ENCODE measurements at regions not wholly inside any gene's neighbourhood (a gene's known extent, or its start where the extent isn't known, plus 50 kb on each side); places are given as distances from the start of the nearest gene placed in this dataset.

DNA sequence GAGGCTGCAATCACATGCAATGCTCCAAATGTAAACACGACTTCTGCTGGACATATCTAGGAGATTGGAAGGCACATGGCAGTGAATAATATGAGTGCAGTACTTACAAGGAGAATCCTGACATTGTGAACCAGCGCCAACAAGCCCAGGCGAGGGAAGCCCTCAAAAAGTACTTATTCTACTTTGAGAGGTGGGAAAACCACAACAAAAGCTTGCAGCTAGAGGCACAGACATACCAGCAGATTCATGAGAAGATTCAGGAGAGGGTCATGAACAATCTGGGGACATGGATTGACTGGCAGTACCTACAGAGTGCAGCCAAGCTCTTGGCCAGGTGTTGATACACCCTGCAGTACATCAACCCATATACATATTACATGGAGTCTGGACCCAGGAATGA is 475.7 kb upstream of the CDH2 start:
- TF ChIP-seq EZH2 (IDR thresholded peaks at IDR 0.05; ENCODE audit: borderline replicate concordance, low read depth, low read length, poor library complexity, severe bottlenecking) = no peak
- TF ChIP-seq, protein P1, sequence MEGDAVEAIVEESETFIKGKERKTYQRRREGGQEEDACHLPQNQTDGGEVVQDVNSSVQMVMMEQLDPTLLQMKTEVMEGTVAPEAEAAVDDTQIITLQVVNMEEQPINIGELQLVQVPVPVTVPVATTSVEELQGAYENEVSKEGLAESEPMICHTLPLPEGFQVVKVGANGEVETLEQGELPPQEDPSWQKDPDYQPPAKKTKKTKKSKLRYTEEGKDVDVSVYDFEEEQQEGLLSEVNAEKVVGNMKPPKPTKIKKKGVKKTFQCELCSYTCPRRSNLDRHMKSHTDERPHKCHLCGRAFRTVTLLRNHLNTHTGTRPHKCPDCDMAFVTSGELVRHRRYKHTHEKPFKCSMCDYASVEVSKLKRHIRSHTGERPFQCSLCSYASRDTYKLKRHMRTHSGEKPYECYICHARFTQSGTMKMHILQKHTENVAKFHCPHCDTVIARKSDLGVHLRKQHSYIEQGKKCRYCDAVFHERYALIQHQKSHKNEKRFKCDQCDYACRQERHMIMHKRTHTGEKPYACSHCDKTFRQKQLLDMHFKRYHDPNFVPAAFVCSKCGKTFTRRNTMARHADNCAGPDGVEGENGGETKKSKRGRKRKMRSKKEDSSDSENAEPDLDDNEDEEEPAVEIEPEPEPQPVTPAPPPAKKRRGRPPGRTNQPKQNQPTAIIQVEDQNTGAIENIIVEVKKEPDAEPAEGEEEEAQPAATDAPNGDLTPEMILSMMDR (conservative IDR thresholded peaks at IDR 0.05; ENCODE audit: low read depth, low read length) = no peak

All from A673 (cell line).